ENCODE measurements at regions not wholly inside any gene's neighbourhood (a gene's known extent, or its start where the extent isn't known, plus 50 kb on each side); places are given as distances from the start of the nearest gene placed in this dataset.

DNA sequence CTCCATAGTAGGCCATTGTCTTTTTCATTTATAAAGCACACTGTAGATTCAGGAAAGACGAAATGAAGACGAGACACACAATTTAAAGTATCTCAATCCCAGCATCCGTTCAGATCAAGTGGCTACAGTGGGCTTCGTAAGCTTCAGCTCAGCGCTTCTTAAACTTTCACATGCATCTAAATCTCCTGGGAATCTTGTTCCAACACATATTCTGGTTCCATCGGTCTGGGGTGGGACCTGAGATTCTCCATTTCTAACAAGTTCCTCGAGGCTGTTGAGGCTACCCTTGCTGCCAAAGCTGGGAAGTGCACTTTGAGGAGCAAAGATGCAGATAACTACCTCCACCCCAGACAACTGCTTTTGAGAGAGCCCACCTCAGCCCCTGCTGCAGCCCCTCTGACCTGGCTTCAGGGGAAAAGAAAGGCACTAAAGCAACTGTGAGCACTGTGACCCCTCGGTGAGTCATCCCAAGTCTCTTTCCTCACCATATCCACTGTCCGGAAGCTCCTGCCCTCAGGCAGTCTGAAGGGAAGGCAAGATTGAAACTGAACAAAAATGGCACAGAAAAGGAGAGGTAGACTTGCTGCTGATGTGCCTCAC, 201.1 kb upstream of the FBXO11 start (continued):
- no peak for TF ChIP-seq FOXA1 (IDR thresholded peaks at IDR 0.05)
- no peak for TF ChIP-seq FOXA1 (CRISPR knock-in tag; IDR thresholded peaks at IDR 0.05)
- TF ChIP-seq, protein P1, sequence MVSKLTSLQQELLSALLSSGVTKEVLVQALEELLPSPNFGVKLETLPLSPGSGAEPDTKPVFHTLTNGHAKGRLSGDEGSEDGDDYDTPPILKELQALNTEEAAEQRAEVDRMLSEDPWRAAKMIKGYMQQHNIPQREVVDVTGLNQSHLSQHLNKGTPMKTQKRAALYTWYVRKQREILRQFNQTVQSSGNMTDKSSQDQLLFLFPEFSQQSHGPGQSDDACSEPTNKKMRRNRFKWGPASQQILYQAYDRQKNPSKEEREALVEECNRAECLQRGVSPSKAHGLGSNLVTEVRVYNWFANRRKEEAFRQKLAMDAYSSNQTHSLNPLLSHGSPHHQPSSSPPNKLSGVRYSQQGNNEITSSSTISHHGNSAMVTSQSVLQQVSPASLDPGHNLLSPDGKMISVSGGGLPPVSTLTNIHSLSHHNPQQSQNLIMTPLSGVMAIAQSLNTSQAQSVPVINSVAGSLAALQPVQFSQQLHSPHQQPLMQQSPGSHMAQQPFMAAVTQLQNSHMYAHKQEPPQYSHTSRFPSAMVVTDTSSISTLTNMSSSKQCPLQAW (CRISPR knock-in tag; IDR thresholded peaks at IDR 0.05) = no peak
- no peak for TF ChIP-seq ZNF614 (CRISPR knock-in tag; IDR thresholded peaks at IDR 0.05; ENCODE audit: borderline replicate concordance)
- no peak for TF ChIP-seq GPN1 (CRISPR knock-in tag; IDR thresholded peaks at IDR 0.05; ENCODE audit: borderline replicate concordance)
- TF ChIP-seq TGIF2 (CRISPR knock-in tag; IDR thresholded peaks at IDR 0.05) = no peak
- TF ChIP-seq ELF1 (CRISPR knock-in tag; IDR thresholded peaks at IDR 0.05) = peak; percentile 29; the same call in 1 of the 2 replicates
- TF ChIP-seq PRDM15 (CRISPR knock-in tag; IDR thresholded peaks at IDR 0.05) = no peak
- no peak for TF ChIP-seq NRL (CRISPR knock-in tag; IDR thresholded peaks at IDR 0.05; ENCODE audit: borderline replicate concordance)
- no peak for TF ChIP-seq MEF2D (CRISPR knock-in tag; IDR thresholded peaks at IDR 0.05)
- TF ChIP-seq ZNF878 (CRISPR knock-in tag; IDR thresholded peaks at IDR 0.05) = no peak
- TF ChIP-seq CSRNP2 (CRISPR knock-in tag; conservative IDR thresholded peaks at IDR 0.05; ENCODE audit: low read depth) = no peak
- TF ChIP-seq, protein P2, sequence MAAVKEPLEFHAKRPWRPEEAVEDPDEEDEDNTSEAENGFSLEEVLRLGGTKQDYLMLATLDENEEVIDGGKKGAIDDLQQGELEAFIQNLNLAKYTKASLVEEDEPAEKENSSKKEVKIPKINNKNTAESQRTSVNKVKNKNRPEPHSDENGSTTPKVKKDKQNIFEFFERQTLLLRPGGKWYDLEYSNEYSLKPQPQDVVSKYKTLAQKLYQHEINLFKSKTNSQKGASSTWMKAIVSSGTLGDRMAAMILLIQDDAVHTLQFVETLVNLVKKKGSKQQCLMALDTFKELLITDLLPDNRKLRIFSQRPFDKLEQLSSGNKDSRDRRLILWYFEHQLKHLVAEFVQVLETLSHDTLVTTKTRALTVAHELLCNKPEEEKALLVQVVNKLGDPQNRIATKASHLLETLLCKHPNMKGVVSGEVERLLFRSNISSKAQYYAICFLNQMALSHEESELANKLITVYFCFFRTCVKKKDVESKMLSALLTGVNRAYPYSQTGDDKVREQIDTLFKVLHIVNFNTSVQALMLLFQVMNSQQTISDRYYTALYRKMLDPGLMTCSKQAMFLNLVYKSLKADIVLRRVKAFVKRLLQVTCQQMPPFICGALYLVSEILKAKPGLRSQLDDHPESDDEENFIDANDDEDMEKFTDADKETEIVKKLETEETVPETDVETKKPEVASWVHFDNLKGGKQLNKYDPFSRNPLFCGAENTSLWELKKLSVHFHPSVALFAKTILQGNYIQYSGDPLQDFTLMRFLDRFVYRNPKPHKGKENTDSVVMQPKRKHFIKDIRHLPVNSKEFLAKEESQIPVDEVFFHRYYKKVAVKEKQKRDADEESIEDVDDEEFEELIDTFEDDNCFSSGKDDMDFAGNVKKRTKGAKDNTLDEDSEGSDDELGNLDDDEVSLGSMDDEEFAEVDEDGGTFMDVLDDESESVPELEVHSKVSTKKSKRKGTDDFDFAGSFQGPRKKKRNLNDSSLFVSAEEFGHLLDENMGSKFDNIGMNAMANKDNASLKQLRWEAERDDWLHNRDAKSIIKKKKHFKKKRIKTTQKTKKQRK (IDR thresholded peaks at IDR 0.05; ENCODE audit: low read length) = no peak
- no peak for TF ChIP-seq RCOR2 (CRISPR knock-in tag; IDR thresholded peaks at IDR 0.05)
- no peak for TF ChIP-seq ATRX (CRISPR knock-in tag; IDR thresholded peaks at IDR 0.05; ENCODE audit: borderline replicate concordance)
- TF ChIP-seq ZFAT (CRISPR knock-in tag; conservative IDR thresholded peaks at IDR 0.05) = no peak
- TF ChIP-seq ZMYM3 (CRISPR knock-in tag; IDR thresholded peaks at IDR 0.05) = no peak
- TF ChIP-seq, protein P3, sequence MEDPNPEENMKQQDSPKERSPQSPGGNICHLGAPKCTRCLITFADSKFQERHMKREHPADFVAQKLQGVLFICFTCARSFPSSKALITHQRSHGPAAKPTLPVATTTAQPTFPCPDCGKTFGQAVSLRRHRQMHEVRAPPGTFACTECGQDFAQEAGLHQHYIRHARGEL (CRISPR knock-in tag; IDR thresholded peaks at IDR 0.05) = no peak
- no peak for TF ChIP-seq ZKSCAN8 (CRISPR knock-in tag; IDR thresholded peaks at IDR 0.05; ENCODE audit: borderline replicate concordance)
- 0 out of 2 replicates have a peak, but pooled peaks have one; percentile 22 for TF ChIP-seq ZNF441 (CRISPR knock-in tag; IDR thresholded peaks at IDR 0.05; ENCODE audit: borderline replicate concordance)
- no peak for TF ChIP-seq ATAD3A (CRISPR knock-in tag; IDR thresholded peaks at IDR 0.05)
